Posterior vena cava (tissue), 2 donors: ENCODE measurements at regions not wholly inside any gene's neighbourhood (a gene's known extent, or its start where the extent isn't known, plus 50 kb on each side); places are given as distances from the start of the nearest gene placed in this dataset.
"Not testable (repeated sequence)": the region's sequence is repeated elsewhere in the genome, so short reads cannot be mapped to it uniquely, and the experiment has no call there.

ENCODE experiments used
- DNase-seq: peaks from one replicate; pipeline ENCODE4 v3.0.0-alpha.2; 2020; ENCODE audit warnings: low spot score
- intact Hi-C, 2 donors: fragments of 100-400 bp; cut with DNase I; formaldehyde crosslinking; loops; one replicate each; pipeline versions ENCODE4 v1.14.1 to v1.14.2; 2022 to 2023
- donor health status: DM: yes; HTN: yes; CAD: no.
- donor health status: DM: yes; HTN: yes; CAD: no.

DNA sequence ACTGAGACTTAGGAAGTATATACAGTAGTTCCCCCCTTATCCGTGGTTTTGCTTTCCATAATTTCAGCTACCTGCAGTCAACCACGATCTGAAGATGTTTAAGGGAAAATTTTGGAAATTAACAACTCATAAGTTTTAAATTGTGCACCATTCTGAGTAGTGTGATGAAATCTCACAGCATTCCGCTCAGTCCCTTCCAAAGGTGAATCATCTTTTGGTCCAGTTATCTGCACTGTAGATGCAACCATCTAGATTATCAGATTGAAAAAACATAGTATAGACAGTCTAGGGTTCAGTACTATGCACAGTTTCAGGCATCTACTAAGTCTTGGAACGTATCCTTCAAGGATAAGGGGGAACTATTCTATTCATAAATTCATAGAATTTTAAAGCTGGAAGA, 109.0 kb downstream of the ANXA3 start:
- no peak for DNase-seq
- intact Hi-C loops = no loop called here

DNA sequence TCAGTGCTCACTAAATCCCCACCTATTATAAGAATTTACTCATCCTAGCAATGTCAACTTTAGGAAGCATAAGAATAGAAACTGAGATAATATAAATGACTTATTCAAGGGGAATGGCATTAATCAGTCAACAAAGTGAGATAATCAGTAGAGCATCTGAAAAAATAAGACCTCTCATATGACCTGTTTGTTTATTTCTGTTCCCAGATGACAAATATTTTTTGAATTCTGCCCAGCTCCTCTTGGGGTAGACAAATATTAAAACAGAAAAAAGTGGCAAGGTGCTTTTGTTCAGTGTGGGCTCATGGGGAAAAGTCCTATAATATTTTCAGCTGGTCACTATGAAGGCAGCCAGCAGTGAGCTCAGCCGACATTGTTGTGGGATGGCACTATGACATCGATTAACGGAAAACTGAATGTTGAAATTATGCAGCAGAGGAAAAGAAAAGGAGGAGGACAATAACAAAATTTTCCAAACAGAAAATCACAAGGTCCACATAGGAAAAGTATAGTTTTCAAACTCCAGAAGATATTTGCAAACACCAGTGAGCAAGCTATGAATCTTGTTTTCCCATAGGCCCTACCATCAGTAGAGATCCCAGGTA, 109.6 kb downstream of the ANXA3 start:
- no peak for DNase-seq
- intact Hi-C loops = no loop called here

DNA sequence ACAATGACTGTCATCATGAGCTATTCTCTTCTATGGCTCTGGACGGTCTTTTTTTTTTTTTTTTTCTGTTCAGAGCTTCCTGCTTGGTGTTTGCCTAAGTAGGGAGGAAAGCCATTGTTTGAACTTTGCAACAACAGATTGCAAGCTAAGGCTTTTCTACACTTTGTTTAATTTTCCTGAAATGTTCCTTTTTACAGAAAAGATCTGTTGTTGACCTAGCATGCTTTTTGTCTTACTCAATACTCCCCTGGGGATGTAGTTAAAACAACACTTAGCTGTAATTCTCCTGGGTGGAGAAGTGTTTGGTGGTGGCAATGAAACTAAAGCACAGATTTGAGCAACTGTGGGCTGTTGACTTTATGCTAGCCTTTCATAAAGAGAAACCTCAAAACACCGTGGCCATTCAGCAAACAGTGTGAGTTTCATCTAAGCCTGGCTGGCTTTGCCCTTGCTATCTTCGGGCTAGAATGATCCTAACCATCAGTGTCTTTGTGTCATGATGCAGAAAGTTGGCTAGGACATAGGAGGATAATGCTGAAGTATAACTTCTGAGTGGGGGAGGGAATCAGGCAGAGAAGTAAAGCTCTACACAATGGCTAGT, 110.5 kb downstream of the ANXA3 start:
- DNase-seq = no peak
- intact Hi-C loops = no loop called here

DNA sequence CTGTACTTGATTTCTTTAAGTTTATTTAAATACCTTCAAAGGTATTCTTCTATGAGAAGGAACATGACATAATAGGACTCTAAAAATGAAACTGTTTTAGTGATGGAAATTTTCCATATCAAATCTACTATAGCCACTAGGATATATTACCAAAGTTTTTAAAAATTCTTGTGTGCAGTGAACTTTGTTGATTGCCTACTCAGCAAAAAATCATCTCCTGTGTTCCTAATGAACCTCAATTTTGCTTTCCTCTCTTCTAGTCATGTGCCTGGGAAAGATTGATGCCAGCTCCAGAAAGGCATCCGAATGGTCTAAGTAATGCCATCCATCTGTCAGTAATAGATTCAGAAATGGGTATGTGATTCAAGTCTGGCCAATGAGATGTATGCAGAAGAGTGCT, 111.1 kb downstream of the ANXA3 start:
- intact Hi-C loops = no loop called here
- DNase-seq = no peak

DNA sequence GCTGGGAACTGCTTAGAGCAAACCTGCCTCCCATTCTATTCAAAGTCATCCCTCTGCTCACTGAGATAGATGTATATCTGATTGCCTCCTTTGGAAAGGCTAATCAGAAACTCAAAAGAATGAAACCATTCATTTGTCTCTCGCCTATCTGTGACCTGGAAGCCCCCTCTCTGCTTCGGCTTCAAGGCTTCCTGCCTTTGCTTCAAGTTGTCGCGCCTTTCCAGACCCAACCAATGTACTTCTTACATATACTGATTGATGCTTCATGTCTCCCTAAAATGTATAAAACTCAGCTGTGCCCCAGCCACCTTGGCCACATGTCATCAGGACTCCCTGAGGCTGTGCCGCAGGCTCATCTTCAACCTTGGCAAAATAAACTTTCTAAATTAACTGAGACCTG, 111.9 kb upstream of the BMP2K start:
- DNase-seq, intact Hi-C loops: not testable (repeated sequence)

DNA sequence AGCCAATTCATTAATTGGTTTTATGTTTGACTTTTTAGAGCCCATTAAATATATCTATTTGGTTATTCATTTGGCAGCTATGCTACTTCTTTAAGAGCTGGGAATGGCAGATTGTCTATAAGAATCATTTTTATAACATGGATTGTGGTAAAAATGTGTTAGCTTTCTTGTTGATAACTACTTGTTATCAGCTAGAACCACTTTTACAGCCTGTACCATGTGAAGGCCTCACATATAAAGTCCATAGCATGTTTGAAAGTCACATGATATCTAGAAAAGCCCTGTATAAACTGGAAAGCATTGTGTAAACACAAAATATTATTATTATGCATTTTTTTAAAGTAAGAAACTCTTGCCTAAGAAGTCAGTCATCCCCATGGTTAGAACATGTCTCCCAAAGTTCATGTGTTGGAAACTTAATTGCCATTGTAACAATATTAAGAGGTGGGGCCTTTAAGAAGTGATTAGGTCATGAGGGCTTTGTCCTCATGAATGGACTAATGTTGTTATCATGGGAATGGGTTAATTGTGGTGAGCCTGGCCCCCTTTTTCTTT, 110.9 kb upstream of the BMP2K start:
- DNase-seq = no peak
- intact Hi-C loops = no loop called here

DNA sequence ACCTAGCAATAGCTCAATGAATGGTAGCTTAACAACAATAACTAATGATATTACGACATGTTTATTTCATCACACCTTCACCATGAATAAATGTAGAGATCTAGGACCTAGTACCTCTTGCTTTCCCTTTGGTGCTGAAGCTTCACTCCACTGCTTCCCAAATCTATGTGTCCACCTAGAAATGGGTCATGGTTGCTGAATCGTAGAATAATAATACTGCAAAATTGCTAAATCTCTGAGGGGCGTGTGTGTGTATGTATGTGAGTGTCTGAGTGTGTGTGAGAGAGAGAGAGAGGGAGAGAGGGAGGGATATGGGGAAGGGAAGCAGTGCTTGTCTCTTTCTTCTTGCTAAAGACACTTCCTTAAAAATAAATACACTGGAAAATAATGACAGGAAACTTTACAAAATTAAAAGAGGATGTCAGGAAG, 109.3 kb upstream of the BMP2K start:
- DNase-seq = no peak
- intact Hi-C loops = no loop called here

DNA sequence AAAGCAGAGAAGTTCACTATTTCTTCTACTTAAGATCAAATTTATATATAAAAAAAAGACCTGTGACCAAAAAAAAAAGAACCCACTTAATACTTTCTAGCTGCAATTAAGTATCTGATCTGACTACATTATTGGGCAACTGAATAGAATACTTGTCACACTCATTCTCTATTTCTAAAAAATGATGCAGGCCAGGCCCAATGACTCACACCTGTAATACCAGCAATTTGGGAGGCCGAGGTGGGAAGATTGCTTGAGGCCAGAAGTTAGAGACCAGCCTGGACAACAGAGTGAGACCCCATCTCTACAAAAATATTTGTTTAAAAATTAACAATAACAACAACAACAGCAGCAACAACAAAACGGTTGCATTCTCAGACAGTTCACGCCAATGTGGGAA, 108.8 kb upstream of the BMP2K start:
- no peak for DNase-seq
- intact Hi-C loops = no loop called here

DNA sequence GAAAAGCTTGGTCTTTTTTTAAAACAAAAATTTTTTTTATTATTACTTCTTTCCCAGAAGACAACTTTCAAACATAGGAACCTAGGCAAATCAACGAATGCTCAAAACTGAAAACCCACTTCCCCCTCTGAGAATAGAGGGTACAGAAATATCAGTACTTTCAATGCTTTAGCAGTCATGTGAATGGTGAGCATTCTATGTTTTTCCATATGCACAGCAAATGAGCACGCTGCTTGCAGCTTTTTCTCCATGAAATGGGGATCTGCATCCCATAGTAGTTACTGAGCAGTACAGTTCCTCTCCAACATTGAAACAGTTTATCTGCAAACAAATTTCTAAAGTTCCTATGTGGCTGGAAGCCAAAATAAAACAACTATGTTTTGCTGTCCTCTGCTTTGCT, 108.4 kb upstream of the BMP2K start:
- intact Hi-C loops = no loop called here

DNA sequence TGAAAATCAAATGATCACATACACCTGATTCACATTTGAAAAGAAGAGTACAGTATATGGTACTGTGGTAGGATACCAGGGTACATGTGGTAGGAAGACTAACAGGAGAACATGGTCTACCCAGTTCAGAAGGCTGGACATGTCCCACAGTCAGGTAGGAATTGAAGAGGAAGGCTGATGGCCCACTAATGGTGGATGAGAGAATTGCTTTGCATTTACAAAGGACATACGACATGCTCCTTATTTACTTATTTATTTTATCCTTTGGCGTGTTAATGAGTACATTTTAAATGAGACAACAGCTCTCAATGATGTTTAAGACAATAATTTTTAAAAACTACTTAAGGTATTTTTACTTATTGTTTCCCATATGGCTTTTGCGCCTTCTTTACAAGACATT, 106.7 kb upstream of the BMP2K start:
- DNase-seq = no peak

More for the DNA sequence above, 108.4 kb upstream of the BMP2K start:
- DNase-seq = no peak

DNA sequence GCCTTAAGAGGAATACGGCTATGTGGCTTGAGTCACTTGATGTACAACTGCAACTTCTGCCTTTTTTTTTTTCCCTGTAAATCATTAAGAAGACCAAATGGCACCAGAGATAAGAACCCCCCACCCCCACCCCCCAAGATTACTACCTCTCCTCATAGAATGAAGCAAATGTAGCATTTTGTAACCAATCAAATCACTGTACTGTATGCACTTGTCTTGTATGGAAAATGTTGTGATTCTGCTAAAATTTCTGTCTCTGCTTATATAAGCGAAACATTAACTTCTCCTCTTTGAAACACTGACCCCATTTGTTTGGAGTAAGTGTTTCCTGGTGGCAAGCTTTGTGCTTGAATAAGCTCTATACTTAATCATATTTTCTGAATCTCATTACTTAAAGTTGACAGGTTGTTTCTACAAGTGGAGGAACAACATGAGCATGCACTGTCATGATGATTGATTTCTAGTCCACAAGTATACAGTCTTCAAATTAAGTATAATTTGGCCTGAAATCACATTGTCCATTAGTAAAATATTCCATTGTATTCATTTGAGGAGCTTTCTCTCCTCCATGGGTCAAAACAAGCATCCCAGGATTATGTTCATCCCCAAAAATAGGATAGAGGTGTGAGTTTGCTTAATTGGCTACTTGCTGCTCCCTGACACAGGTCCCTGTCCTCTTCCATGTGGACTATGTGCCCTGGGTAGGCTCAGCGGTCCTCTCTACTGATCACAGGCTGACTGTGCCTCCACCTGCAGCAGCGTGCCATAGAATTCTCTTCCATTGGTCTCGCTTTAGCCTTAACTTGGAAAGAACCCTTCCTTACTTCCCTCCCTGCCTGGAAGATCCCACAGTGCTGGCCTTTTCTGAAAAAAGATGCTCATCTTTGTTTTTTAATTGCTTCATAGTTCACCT, 104.0 kb upstream of the BMP2K start:
- no peak for DNase-seq
- intact Hi-C loops = no loop called here

More for the DNA sequence above, 106.7 kb upstream of the BMP2K start:
- intact Hi-C loops = no loop called here

DNA sequence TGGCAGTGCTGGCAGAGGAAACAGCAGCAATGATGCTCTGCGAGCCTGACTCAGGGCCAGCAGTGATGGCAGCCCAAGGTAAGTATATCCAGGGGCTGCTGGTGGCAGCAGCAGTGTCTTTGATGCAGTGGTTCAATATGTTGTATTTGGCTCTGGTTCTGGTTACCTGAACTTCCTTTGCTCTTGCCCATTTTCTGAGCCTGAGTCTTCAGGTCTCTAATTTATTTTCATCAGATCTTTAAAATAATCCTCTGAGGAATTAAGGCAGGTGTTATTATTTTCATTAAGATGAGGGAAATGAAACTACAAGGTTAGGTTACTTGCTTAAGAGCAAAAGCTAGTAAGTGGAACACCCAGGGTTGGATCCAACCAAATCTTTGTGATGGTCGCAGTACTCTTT, 102.8 kb upstream of the BMP2K start:
- DNase-seq = no peak
- intact Hi-C loops = no loop called here

DNA sequence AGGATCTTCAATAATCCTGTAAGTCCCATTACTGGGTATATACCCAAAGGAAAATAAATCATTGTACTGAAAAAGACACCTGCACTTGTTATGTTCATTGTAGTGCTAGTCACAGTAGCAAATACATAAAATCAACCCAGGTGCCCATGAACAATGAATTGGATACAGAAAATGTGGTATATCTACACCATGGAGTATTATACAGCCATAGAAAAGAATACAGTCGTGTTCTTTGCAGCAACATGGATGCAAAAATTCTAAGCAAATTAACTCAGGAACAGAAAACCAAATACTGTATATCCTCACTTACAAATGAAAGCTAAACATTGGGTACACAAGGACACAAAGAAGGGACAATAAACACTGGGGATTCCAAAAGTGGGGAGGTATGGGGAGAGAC, 100.8 kb upstream of the BMP2K start:
- intact Hi-C loops = no loop called here
- DNase-seq = no peak

DNA sequence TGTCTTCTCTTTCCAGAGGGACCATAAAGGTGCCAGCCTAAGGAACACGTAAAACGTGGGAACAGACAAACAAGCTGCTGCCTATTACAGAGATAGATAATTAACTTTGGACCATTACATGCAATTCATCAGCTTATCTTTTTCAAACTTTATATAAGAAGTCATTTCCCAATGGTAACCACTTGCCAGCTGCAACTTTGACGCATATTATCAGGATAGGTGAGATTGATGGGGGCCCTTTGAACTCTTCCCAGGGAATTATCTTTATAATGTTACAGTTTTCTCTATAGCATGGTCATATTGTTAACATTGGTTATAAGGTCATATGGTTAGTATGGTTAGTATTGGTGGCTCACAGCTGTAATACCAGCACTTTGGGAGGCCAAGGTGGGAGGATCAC, 94.1 kb upstream of the BMP2K start:
- intact Hi-C loops = loop anchor here in 1 of 2 donors (5.0 kb wide), 1 partner anchor 620 kb away; no protein-coding TSS in a partner anchor
- no peak for DNase-seq

DNA sequence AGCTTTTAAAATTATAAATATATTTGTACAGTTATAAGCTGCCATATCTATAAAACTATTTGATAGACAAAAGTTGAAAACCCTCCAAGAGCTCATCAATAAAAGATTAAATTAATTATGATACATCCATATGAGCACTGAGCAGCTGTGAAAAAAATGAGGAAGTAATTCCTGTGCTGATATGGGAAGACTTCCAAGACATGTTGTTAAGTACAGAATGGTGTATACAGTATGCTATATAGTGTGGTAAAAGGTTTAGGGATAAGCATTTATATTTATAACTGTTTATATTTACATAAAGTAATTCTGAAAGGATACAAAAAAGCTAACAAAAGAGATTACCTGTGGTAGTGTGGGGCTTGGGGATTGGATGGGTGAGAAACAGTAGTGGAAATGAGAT, 92.8 kb upstream of the BMP2K start:
- no peak for DNase-seq
- intact Hi-C loops = loop anchor here in 1 of 2 donors (5.0 kb wide), 1 partner anchor 621 kb away; no protein-coding TSS in a partner anchor

DNA sequence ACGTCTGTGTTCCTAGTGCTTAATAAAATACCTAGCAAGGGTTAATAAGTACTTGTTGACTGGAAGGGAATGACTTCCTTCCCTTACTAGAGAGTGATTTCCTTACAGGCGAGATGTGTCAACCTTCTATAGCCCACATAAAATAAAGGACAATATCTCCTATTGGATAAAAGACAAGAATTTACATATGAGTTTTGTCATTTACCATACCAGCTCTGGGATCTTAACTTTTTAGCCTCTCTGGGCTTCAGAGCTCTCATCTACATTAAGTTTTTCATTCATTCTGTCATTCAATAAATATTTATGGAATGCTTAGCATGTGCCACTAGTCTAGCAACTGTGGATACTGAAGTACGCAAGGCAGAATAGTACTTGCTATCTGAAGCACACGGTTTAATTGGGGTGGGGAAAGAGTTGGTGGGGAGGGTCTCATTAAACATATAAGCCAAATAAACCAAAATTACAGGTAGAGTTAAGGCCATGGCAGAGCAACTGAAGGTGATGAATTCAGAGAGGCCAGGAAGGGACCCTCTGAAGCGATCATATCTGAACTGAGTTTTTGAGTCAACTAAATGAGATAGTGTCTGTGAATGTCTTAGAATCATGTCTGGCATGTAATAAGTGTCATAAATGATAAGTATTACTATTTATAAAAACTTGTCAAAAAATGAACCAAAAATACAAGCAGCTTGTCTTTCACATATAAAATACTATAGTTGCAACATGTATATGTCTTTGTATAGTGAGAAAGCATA, 91.6 kb upstream of the BMP2K start:
- intact Hi-C loops = loop anchor here in 1 of 2 donors (5.0 kb wide), 1 partner anchor 622 kb away; no protein-coding TSS in a partner anchor

DNA sequence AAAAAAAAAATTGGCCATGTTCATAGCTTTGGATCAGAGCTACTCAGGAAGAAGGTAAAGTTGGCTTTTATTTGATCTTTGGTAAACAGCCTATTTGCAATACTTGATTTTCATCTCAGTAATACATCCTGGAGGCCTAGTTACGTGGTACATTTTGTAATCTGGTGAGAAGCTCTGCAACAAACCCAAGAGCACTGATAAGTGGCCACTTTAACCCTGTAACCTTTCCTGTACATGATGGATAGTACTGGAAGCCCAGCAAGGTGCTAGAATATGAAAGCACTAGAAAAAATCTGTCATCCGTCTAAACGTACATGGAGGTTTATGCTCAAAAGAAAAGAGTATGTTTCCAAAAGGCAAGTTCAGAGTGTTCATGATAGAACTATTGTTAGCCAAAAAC, 88.3 kb upstream of the BMP2K start:
- DNase-seq = no peak
- intact Hi-C loops = no loop called here

More for the DNA sequence above, 91.6 kb upstream of the BMP2K start:
- no peak for DNase-seq

DNA sequence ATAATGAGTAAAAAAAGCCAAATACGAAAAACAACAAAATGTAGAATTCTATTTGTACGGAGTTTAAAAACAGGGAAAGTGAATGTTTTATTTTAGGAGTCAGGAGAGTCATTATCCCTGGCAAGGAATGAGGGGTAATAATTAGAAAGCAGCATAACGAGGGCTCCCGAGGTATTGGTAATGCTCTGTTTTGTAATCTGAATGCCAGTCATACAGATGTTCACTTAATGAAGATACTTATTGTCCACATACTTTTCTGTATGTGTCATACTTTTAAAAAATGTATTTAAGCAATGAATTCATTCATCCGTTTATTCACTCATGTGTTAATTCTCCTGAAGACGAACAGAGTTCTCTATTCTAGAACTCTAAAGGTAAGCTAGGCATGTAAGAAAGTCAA, 87.8 kb upstream of the BMP2K start:
- intact Hi-C loops = no loop called here
- no peak for DNase-seq

DNA sequence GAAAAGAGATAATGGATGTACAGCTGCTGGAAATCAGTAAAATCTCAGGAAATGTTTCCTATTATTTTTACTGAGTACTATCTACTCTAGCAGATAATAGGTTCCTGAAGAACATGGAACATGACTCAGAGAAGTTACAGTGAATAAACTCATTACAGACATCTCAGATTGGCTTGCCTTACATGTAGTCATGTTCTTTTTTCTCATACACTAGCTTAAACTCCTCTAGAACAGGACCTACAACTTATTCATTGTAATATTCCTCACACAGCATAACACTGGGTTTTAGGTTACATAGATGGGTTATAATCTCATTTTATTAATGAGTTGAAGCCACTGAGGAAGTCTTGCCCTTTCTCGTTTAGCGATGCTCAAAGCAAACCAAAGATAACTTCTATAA, 86.9 kb upstream of the BMP2K start:
- intact Hi-C loops = no loop called here

More for the DNA sequence above, 86.9 kb upstream of the BMP2K start:
- no peak for DNase-seq
